Fibroblast of peridontal ligament (primary cell): ENCODE measurements at regions not wholly inside any gene's neighbourhood (a gene's known extent, or its start where the extent isn't known, plus 50 kb on each side); places are given as distances from the start of the nearest gene placed in this dataset.

Experiments used
- DNase-seq: peaks from one replicate; pipeline ENCODE4 v3.0.0-alpha.2; 2010; ENCODE audit errors: extremely low read depth

GRCh38 chr10:123494301-123494808, 171.8 kb upstream of the GPR26 start:
- DNase-seq: no peak

- no peak for DNase-seq
Observed at GRCh38 chr10:123496375-123496774, 169.8 kb upstream of the GPR26 start.

GRCh38 chr10:123496996-123497660, 169.0 kb upstream of the GPR26 start:
- no peak for DNase-seq

GRCh38 chr10:123500110-123500509, 166.0 kb upstream of the GPR26 start:
- no peak for DNase-seq

GRCh38 chr10:123501148-123501547, 165.0 kb upstream of the GPR26 start:
- DNase-seq: no peak

- DNase-seq: no peak
Observed at GRCh38 chr10:123502983-123503382, 163.2 kb upstream of the GPR26 start.

- no peak for DNase-seq
Observed at GRCh38 chr10:123506455-123506854, 159.7 kb upstream of the GPR26 start.

- no peak for DNase-seq
Observed at GRCh38 chr10:123507298-123507697, 158.9 kb upstream of the GPR26 start.

GRCh38 chr10:123509338-123509737, 156.8 kb upstream of the GPR26 start:
- no peak for DNase-seq

GRCh38 chr10:123512901-123513775, 153.0 kb upstream of the GPR26 start:
- no peak for DNase-seq

GRCh38 chr10:123513870-123514269, 152.3 kb upstream of the GPR26 start:
- DNase-seq: no peak

- DNase-seq: no peak
Observed at GRCh38 chr10:123514996-123515395, 151.2 kb upstream of the GPR26 start.

GRCh38 chr10:123515661-123516060, 150.5 kb upstream of the GPR26 start:
- no peak for DNase-seq

GRCh38 chr10:123516291-123516690, 149.9 kb upstream of the GPR26 start:
- no peak for DNase-seq

GRCh38 chr10:123517426-123517825, 148.7 kb upstream of the GPR26 start:
- DNase-seq: no peak

GRCh38 chr10:123517901-123518300, 148.3 kb upstream of the GPR26 start:
- no peak for DNase-seq

GRCh38 chr10:123518765-123519164, 147.4 kb upstream of the GPR26 start:
- no peak for DNase-seq

- no peak for DNase-seq
Observed at GRCh38 chr10:123519861-123520260, 146.3 kb upstream of the GPR26 start.

GRCh38 chr10:123521076-123521475, 145.1 kb upstream of the GPR26 start:
- no peak for DNase-seq

- DNase-seq: no peak
Observed at GRCh38 chr10:123521556-123521955, 144.6 kb upstream of the GPR26 start.

GRCh38 chr10:123522702-123523312, 143.3 kb upstream of the GPR26 start:
- DNase-seq: no peak

- no peak for DNase-seq
Observed at GRCh38 chr10:123523833-123524232, 142.3 kb upstream of the GPR26 start.
